Activated CD4-positive, alpha-beta T cell treated with anti-CD3 and anti-CD28 coated beads, Interleukin-2, amount 50 U/mL, for 1 hour (primary cell): ENCODE measurements at regions not wholly inside any gene's neighbourhood (a gene's known extent, or its start where the extent isn't known, plus 50 kb on each side); places are given as distances from the start of the nearest gene placed in this dataset.

Experiments
- DNase-seq: peaks from one replicate; pipeline ENCODE4 v3.0.0-alpha.2; 2020

DNA sequence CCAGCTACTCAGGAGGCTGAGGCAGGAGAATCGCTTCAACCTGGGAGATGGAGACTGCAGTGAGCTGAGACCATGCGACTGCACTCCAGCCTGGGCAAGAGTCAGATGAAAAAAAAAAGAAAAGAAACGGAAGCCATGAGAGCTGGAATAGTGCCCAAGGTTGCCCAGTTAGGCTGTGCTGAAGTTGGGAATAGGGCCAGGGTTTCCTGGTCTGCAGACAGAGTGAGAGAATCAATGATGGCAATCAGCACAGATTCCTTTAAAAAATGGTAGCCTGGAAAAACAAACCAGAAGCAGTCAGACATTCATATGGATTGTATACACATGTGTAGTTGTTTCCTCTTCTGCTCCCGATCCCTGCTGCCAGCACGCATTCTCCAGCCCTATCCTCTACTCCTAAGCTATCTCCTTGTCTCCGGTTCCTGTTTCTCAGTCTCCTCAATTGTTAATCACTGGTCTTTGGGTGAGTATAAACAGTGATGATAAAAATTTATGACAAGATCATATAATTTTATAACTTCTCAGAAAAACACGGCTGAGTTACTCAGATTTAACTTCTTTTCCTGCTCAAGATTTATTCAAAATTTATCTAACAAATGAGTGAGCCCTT lies 316.2 kb upstream of the UMPS start:
- DNase-seq, result no peak

DNA sequence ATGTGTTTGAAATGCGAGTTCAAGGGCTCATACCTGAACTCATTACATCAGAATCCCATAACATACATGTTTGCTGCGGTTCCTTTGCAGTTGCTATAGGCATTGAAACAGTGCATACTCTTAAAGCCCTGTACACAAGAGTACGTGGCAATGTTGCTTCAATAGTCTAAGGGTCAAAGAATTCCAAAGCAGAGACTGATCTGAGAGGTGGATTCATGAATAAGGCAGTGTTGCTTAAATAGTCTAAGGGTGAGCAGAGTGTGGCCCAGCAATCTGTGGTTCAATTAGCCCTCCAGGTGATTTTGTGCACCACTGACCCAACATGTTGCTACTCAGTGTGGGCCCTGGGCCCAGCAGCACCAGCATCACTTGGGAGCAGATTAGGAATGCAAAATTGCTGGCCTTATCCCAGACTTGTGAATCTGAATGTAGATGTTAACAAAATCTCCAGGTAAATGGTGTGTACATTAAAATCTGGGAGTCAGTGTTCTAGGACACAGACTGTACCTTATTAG lies 314.7 kb upstream of the UMPS start:
- no peak for DNase-seq

DNA sequence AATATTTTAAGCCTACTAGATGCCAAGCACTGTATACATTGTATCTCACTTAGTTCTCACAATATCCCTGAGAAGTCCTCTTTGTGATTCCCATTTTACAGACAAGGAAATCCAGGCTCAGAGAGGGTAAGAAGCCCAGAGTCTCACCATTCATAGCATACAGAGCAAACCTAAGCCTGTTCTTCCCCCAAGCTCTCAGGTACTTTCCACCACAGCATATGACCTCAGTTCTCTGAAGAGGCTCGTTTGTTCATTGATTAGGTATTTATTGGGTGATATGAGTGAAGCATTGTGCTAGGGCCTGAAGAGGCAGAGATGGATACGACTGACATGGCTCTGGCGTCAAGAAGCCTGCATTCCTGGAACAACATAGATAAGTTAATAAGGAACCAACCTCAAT lies 310.9 kb upstream of the UMPS start:
- no peak for DNase-seq

DNA sequence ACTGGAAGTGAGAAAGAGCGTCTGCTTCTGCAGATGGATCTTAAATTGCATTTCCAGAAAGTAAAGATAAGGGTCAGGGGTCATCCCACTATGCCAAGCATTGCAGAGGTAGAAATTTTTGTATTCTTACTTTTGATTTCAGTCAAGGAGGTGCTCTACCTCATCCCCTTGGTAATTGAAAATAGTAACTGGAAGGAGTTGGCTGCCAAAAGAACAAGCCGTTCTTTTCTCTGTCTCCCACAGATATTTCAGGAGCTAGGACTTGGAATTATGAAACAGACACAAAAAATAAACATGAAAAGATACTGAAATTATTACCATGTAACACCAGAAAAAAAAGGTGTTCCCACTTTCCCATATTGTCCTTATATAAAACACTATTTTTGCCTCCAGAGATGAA lies 309.9 kb upstream of the UMPS start:
- DNase-seq, result no peak

DNA sequence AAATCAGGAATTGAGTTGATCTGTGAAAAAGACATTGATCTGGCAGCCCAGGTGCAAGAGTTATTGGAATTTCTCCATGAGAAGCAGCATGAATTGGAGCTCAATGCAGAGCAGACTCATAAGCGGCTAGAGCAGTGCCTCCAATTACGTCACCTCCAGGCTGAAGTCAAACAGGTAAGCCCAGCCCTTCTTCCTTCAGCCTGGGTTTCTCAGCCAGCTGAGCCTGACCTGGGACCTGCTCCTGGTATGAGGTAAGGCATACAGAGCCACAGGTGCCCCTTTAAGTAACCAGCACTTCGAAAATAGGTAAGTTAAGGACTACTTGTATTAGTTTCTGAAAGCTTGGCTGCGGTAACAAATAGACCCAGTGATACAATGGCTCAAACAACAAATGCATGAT lies 307.4 kb upstream of the UMPS start:
- DNase-seq, result no peak

DNA sequence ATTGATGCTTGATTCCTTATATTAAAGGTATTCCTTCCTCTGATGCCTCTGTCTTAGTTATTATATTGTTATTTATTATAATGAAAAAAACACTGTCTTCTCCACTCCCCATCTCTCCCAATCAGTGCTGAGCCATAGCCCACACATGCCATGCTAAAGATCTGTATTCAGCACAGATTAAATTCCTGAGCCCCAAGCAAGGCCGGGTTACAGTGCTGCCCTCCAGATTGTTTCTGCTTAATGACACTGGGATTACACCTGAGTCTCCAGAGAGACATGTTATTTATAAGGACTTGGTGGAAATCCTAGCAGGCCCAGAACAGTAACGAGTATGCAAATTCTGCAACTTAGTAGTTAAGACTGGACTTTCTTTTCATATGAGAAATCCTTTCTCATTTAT lies 305.9 kb upstream of the UMPS start:
- DNase-seq, result no peak

DNA sequence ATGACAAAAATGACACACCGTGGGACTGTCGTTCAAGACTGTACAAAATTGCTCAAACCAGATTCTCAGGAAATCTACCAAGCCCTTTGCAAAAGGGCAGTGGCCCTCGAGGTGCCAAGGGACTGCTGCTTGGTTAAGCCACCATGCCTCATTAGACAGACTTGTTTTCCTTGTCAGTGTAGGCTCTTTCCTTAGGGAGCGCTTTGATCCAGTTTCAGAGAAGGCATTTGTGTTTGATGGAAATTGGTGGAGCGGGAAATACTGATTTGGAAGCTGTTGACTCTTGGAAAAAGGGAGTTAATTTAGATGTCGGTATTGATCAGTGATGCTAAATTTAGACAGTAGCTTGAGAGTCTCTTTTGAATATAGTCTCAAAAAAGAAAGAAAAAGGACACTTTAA lies 304.3 kb upstream of the UMPS start:
- no peak for DNase-seq

DNA sequence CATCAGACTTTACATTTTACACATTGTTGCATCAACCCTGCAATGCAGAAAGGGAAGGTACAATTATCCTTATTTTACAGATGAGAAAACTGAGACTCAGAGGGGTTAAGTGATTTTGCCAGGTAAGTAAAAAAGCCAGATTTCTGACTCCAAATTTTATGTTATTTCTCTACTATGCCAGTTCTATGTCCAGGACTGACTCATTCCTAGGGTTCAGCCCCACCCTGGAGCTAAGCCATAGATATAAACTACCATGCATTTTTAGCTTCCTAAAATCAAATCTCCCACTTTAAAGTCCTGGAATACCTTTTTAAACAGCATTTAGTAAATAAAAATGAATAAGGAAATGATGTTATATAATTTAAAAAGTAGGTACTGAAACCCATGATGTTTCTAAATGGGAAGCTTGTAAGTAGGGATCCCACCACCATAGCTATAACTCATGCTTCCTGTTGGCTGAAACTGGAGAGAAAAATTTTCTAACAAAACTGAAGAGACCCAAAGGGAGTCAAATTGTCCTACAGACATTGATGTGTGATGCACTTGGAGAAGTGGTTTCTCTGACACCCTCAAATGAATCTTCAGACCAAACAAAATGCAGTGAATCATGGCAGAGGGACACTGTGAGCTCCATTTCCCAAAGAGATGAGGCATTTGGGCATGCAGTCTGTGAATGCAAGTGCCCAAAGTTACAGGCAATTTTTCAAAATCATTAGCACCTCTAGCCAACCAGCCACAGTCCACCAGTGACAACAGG lies 301.7 kb upstream of the UMPS start:
- DNase-seq, result no peak

DNA sequence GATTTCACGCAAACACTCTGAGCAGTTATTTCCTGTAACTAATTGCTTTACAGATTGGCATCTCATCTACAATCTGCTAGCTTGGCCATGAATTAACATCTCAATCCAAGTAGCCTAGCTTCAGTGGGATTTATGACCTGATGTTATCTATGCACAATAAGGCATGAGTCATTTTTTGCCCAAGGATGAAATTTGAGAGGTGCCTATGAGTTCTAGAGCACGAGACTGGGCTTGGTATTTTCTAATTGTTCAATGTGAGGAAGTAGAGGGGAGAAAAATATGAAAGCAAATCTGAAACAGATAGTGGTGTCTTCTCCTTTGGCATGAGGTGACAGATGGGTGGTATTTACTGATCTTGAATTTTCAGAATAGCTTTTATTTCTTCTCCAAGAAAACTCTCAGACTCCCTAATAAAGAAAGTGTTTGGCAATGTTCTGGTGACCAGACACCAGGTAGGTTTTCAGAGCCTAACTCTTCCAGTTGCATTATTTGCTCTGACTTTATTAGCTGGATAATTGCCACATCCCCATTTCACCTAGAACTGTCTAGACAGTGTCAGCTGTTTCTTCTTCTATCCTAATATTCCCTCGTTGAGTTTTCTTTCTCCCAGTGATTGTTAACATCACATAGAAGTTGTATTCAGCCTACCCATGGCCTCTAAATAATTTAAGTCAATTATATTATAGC lies 301.0 kb upstream of the UMPS start:
- no peak for DNase-seq

DNA sequence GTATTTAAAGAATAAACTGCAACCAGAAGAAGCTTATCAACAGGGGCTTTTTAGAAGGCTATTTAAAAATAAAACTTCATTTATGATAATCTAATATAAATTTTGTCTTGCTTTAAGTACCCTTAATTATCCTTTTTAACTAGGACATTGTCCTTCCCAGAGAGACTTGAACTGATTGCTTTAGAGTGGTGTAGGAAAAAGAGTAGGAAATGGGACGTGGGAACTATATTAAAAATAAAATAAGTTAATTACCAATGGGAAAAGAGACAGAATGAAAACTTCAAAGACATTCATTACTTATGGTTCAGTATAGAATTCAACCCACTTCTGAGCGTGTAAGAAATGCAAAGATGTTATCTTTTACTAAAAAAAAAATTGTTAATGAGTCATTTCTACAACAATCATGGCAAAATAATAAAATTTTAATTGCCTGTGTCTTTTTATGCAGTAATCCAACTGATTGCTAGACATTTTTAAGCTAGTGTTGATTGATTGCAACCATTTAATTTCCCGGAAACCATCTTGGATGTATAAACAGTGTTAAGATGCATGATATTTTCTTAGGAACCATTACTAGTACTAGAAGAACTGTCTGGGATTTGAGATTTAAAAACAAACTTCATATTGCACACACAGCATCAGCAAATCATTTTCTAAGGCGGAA lies 298.8 kb upstream of the UMPS start:
- no peak for DNase-seq

DNA sequence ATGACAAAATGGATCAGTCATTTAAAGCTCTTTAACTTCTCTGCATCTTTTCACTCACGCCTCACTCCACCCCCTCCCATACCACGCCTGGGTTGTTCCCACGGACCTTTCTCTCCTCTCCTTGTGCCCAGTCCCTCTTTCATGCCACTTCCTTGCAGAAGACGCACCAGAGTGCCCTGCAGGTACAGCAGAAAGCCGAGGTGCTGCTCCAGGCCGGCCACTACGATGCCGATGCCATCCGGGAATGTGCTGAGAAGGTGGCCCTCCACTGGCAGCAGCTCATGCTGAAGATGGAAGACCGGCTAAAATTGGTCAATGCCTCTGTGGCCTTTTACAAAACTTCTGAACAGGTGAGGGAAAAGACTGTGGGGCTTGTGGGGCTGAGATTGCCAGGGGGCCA lies 296.1 kb upstream of the UMPS start:
- no peak for DNase-seq

DNA sequence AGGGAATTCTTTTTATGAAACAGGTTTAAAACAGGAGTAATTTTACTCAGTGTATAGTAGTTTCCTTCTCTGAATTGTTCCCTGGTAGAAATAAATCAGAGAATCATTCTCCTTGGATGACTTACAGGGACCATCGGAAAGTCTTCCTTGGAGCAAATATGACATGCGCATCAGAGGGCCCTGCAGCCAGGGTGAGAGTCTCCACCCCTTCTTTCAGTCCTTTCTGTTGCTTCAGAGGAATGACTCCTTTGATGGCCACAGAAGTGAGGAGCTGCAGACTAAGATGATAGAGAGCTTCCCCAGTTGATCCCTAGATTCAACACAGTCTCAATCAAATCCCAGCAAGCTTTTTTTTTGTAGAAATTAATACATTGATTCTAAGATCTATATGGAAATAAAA lies 294.8 kb upstream of the UMPS start:
- DNase-seq, result no peak

DNA sequence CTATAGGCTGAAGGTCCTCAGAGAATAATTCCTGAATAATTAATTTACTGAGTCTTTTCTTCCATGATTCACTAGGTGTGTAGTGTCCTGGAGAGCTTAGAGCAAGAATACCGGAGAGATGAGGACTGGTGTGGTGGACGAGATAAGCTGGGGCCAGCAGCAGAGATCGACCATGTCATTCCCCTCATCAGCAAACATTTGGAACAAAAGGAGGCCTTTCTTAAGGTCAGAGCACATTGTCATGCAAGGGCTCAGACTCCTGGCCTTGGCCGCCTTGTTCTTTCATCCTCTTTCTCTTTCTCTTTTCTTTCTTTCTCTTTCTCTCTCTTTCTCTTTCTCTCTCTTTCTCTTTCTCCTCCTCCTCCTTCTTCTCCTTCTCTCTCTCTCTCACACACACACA lies 291.4 kb upstream of the UMPS start:
- DNase-seq, result no peak

DNA sequence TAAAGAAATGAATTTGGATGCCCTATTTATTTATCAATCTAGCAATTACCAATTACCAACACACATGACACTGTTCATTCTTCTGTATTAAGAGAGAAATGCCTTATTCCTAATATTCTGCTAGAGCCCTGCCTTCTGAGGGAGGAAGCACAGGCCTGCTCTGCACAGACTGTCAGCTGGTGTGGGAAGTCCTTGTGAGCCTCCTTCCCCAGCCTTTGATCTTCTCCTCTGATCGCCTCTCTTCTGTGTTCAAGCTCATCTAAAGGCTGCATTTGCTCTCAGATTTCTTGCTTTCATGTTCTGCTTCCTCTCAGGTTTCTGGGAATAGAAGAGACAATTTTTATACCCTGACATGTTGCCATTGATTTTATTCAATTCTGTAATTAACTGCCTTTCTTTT lies 290.6 kb upstream of the UMPS start:
- no peak for DNase-seq

DNA sequence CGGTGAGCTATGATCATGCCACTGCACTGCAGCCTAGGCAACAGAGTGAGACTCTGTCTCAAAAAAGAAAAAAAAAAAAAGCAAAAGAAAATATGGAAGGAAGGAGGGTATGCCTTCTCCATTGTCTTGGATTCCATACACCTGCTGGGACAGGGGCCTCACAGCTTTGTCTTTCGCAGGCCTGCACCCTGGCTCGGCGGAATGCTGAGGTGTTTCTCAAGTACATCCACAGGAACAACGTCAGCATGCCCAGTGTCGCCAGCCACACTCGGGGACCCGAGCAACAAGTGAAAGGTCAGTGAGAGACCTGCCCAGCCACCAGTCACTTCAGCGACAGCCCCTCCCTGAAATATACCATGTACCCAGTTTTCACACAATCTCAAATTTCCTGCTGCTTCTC lies 288.5 kb upstream of the UMPS start:
- no peak for DNase-seq

DNA sequence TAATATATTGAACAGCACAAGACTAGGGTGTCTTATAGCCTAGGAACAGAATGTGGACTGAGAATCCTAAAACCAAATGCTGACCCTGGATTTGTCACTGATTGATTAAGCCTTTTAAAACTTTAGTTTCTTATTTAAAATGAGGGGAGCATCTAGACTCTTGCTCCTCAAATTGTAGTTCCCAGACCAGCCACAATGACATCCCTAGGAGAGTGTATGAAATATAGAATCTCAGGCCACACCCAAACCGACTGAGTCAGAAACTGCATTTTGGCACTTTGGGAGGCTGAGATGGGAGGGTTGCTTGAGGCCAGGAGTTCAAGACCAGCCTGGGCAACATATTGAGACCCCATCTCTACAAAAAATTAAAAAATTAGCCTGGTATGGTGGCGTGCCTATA lies 287.8 kb upstream of the UMPS start:
- DNase-seq, result no peak

DNA sequence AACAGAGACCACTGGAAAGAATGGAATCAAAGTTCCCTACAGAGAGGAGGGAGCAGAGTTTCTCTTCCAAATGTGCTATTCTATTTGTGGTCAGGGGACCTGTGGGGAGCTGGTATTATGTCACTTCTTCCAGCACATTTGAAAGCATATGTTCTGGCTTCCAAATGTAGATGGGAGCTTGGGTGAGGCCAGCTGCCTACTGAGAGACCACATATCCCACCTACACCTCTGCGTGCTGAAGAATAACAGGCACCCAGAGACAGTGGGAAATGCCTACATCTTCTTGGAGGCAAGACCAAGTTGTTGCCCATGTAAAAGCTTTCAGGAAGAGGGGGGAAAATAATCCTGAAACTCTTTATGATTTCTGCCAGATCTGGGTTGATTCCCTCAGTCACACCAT lies 286.8 kb upstream of the UMPS start:
- no peak for DNase-seq

DNA sequence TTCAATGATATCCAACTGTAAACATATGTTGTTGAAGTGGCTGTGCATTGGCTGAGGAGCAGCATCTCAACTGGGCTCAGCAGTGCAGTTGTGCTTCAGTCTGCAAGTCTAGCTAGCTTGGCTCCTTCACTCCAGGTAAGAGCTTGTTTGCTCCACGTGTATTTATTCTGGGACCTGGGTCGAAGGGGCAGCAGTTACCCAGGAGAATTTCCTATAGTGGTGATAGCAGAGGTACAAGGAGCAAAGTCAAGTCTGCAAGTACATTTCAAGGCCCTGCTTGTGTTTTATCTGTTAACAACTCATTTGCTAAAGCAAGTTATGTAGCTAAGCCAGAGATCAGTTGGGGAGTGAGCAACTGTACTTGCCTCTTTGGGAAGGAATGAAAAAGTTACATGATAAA lies 286.2 kb upstream of the UMPS start:
- DNase-seq, result no peak

DNA sequence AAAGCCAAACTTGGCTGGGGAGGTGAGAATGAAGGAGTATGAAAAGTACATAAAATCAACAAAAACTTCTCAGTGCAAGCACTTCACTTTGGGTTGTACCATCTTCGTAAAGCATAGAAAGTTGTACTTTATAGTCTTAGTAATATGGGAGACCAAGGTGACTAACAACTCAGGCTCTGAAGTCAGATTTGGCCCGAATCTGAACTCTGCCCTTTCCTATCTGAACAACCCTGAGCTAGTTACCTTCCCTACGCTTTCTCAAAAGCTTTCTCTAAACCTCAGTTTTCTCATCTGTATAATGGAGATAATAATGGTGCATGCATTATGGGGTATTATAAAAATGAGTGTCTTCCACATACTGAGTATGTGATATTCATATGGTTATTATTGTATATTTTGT lies 285.4 kb upstream of the UMPS start:
- DNase-seq, result no peak

DNA sequence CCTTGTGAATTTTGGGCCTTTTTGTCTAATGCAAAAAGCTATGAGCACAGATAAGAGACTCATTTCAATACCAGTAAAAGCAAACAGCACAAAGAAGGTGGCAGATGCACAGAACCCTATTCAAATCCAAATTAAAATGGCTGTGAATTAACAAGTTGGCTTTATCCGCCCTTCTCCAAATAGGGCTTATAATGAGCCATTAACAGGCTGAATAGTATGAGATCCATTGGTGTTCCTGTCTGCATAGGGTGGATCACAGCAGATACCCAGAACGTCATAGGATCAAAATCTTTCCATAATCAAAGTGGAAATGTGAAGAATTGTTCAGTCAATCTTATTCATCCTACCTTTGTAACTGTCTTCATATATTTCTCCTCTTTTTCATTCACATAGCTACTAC lies 282.4 kb upstream of the UMPS start:
- no peak for DNase-seq

DNA sequence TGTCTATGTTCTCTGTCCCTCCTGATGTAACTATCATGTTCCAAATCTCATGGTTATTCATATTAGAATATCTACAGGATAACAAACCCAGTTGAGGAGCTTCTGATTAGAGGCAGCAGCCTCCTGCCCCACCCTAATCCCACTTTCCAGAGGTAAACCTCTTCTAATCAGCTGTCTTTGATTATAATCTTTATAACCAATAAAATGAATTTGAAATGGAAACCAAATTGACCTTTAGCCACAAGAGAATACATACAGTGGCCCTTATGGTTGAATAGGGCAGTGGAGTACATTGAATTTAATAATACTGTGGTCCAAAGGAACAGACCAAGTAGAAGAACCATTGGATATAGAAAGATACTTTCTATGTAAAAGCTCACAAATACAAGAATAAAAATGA lies 281.3 kb upstream of the UMPS start:
- DNase-seq, result no peak

DNA sequence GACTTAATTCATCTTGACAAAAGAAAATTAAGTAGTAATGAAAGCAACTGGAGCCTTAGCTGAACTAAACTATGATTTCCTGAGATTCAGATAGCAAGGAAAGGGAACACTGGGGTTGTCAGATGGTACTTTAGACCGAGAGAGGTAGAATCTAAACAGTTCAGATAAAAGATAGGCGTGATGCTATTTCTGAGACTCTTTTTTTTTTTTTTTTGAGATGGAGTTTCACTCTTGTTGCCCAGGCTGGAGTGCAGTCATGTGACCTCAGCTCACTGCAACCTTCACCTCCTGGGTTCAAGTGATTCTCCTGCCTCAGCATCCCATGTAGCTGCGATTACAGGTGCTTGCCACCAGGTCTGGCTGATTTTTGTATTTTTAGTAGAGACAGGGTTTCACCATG lies 279.9 kb upstream of the UMPS start:
- DNase-seq, result no peak

DNA sequence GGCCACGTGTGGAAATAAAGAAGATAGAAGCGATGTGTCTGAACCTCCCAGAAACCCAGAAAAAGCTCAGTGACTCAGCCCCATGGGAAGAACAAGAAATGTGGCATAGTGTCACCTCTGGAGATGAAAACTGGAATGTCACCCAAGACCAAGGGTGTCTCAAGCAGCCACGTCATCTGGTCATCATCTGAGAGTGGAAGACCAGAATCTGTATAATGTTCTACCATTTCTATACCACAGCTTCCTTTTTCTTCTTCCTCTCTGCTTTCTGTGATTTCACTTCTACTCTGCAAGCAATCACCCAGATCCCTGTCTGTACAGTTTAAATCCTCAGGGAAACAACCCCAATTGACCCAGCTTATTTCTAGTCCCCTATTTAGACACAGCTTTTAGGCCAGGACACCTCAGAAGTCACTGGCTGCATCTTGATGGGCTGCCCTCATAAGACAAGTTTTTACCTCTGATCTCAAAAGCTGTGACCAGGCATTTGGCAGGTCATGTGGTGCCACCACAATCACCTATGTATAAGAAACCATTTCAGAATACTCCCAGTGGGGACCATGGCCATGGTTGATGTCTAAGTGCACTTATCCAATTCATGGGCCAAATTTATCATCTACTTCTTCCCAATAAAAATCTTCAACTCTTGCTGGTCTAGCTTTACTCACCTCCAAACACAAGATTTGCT lies 278.5 kb upstream of the UMPS start:
- no peak for DNase-seq
